ENCODE measurements at regions not wholly inside any gene's neighbourhood (a gene's known extent, or its start where the extent isn't known, plus 50 kb on each side); places are given as distances from the start of the nearest gene placed in this dataset.

DNA sequence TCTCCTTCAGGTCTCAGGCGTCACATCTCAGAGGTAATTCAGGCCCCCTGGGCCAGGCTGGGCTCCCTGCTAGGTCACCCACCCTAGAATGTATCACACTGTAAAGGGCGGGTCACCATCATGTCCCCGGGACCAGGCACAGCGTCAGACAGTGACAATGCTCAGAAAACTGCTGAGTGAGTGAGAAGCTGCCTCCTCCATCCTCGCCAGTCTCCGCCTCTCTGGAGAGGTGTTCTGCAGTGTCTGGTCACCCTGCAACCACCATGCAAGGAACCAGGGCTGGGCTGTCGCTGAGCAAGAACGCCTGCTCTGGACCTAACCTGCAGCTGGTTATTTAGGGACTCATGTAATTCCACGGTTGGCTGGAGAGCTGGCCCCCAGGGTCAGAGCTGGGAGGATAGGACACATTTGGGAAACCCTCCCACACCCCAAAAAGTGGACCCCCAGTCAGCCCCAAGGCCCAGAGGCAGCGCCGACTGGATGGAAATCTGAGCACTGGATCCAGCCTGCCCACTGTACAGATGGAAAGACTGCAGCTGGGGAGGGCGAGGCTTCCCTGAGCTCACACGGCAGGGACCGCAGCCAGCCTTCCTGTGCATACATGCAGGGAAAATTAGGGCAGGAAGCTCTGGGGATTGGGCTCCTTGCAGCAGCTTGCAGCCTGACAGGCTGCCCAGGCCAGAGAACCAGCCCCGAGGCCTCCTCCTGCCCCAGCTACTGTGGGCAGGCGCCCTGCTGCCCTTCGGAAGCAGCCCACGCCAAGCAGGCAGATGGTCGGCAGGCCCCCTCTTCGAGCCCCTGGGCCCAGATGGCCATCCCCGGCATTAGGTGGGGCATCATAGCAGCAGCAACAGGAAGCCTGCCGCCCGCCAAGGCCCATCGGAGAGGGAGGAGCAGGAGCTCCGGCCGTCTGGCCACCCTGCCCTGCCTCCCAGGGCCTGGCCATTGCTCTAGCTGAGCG, 105.4 kb upstream of the ZMIZ1 start:
- H3K27ac ChIP-seq (ENCODE audit: low read length) = no peak overlapping the region
- no peak overlapping the region for H3K4me3 ChIP-seq (ENCODE audit: low read length)
- H3K27me3 ChIP-seq (ENCODE audit: control insufficient read depth, insufficient read depth, low read length) = no peaks in the 10 kb centered on the region
- H3K4me1 ChIP-seq (ENCODE audit: control insufficient read depth, insufficient read depth, low read length) = peaks cover 17% of the 10 kb centered on the region
- H3K9me3 ChIP-seq (ENCODE audit: control insufficient read depth, low read depth, low read length) = no peaks in the 10 kb centered on the region
- no peaks in the 10 kb centered on the region for H3K36me3 ChIP-seq (ENCODE audit: control insufficient read depth, insufficient read depth, low read length)
- WGBS (ENCODE audit: insufficient coverage, low lambda C conversion rate) = no CpG with 5 or more reads among the region's 27 CpGs
- no peak for DNase-seq

DNA sequence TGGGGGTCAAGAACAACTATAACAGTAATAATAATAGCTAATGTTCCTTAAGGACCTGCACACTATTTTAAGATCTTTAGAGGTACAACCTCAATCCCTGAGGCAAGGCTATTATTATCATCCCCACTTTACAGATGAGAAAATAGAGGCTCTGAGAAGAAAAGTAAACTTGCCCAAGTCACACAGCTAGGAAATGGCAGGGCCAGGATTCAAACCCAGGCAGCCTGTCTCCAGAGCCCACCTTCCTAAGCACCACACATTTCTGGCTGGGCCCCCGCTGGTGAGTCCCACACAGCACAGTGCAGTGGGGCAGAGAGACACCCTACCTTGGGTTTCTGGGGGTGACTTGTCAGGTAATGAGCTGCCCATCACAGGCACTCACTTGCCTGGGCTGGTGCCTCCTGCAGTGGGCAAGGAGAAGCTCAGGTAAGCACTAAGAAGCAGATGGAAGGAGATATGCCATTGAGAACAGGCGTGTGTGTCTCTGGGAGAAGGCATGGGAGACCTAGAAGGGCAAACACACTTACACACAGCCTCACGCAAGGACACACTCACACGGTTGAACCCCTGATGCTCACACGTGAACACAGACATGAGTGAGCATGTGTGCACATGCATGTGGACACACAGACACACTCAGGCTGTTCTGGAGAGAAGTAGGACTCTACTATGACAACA, 104.4 kb upstream of the ZMIZ1 start:
- DNase-seq = no peak
- Histone ChIP-seq H3K27me3 (ENCODE audit: control insufficient read depth, insufficient read depth, low read length) (no peaks in the 10 kb centered on the region), H3K9me3 (ENCODE audit: control insufficient read depth, low read depth, low read length) (no peaks in the 10 kb centered on the region), H3K4me3 (ENCODE audit: low read length) (no peak overlapping the region), H3K27ac (ENCODE audit: low read length) (no peak overlapping the region), H3K4me1 (ENCODE audit: control insufficient read depth, insufficient read depth, low read length) (peaks cover 17% of the 10 kb centered on the region), H3K36me3 (ENCODE audit: control insufficient read depth, insufficient read depth, low read length) (no peaks in the 10 kb centered on the region)
- no CpG with 5 or more reads among the region's 5 CpGs for WGBS (ENCODE audit: insufficient coverage, low lambda C conversion rate)

DNA sequence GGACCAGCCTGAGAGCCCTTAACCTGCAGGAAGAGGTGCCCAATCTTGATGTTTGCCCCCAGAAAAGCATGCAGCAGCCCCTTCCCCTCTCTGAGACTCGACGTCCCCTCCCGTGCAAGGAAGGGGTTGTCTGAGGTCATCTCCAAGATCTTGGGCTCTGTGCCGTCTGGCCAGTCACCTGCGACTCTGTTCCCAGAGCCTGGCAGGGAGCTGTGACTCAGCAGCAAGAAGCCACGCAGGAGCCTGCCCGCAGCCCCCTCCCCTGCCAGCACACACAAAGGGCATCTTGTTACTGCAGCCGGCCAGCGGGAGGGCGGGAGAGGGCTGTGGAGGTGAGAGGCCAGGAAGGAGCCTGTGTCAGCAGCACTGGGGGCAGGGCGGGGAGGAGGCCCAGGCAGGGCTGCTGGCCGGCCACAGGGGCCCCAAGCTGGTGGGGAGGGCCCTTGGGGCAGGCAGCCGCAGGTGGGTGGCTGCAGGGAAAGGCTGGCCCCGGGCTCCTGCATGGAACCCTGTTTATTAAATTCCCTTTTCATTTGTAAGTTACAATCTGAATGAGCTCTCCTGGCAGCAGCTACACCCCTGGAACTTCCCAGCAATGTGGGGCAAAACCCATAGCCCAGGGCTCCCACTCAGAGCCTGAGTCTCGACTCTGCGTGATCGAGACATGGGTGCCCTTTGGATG, 103.7 kb upstream of the ZMIZ1 start:
- peak; percentile 63 to 69 for DNase-seq
- H3K27me3 ChIP-seq (ENCODE audit: control insufficient read depth, insufficient read depth, low read length) = no peaks in the 10 kb centered on the region
- no peaks in the 10 kb centered on the region for H3K36me3 ChIP-seq (ENCODE audit: control insufficient read depth, insufficient read depth, low read length)
- H3K9me3 ChIP-seq (ENCODE audit: control insufficient read depth, low read depth, low read length) = no peaks in the 10 kb centered on the region
- H3K4me3 ChIP-seq (ENCODE audit: low read length) = no peak overlapping the region
- peaks cover 17% of the 10 kb centered on the region for H3K4me1 ChIP-seq (ENCODE audit: control insufficient read depth, insufficient read depth, low read length)
- WGBS (ENCODE audit: insufficient coverage, low lambda C conversion rate) = no CpG with 5 or more reads among the region's 17 CpGs
- no peak overlapping the region for H3K27ac ChIP-seq (ENCODE audit: low read length)

DNA sequence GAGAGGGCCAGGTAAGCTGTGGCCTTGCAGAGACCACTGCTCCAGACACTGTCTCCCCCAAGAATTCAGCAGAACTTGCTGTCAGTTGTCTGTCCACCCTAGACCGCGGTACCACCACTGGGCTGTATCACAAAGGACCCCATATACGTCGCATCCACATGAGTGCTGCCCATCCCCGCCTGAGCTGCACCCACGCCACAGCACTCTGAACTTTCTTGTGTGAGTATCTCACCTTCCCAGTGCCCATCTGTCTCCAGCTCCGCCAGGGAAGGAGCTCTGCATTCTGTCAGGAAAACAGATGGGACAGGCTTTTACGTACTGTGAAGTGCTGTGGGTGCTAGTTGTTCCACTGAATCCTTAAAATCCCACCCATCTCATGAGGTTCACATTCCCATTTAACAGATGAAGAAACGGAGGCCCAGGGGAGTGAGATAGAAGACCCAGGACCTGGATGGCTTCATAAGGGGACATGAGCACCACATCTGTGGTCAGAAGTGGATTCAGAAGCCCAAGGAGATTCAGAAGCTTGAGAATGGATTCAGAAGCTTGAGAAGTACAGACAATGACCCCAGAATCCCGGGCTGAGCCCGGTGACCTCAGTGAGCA, 102.5 kb upstream of the ZMIZ1 start:
- no peak overlapping the region for H3K4me3 ChIP-seq (ENCODE audit: low read length)
- no peaks in the 10 kb centered on the region for H3K9me3 ChIP-seq (ENCODE audit: control insufficient read depth, low read depth, low read length)
- no peak for DNase-seq
- no peaks in the 10 kb centered on the region for H3K36me3 ChIP-seq (ENCODE audit: control insufficient read depth, insufficient read depth, low read length)
- no peaks in the 10 kb centered on the region for H3K27me3 ChIP-seq (ENCODE audit: control insufficient read depth, insufficient read depth, low read length)
- WGBS (ENCODE audit: insufficient coverage, low lambda C conversion rate) = no CpG with 5 or more reads among the region's 11 CpGs
- H3K4me1 ChIP-seq (ENCODE audit: control insufficient read depth, insufficient read depth, low read length) = peaks cover 13% of the 10 kb centered on the region
- no peak overlapping the region for H3K27ac ChIP-seq (ENCODE audit: low read length)

DNA sequence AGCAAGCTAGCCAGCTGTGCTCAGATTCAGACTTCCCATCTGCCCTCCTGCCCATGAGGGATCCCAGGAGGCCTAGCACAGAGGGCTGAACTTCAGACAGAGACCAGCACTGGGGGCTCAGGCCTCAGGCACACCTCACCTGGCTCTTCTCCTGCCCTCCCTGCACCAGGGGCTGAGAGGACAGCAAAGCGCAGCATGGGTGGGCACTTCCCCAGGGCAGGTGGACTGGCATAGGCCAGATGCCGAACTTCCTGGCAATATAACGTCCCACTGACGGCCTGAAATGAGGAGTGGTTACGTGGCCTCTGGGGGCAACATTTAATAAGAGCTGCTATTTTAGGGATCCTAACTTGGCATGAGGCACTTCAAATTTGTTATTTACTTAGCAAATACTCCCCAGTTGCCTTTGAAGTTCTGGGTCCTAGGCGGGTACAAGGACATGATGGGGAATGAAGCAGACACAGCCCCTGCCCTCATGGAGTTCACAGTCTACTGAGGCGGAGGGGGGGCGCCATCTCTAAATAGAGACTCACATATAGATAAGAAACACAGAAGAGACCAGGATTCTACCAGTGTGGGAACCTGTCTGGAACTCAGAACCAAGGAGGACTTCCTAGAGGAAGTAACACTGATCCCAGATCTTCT, 101.8 kb upstream of the ZMIZ1 start:
- H3K9me3 ChIP-seq (ENCODE audit: control insufficient read depth, low read depth, low read length) = no peaks in the 10 kb centered on the region
- peaks cover 13% of the 10 kb centered on the region for H3K4me1 ChIP-seq (ENCODE audit: control insufficient read depth, insufficient read depth, low read length)
- H3K36me3 ChIP-seq (ENCODE audit: control insufficient read depth, insufficient read depth, low read length) = no peaks in the 10 kb centered on the region
- H3K27me3 ChIP-seq (ENCODE audit: control insufficient read depth, insufficient read depth, low read length) = no peaks in the 10 kb centered on the region
- no peak overlapping the region for H3K4me3 ChIP-seq (ENCODE audit: low read length)
- no peak overlapping the region for H3K27ac ChIP-seq (ENCODE audit: low read length)
- 100% methylated on average over 1 of the region's 8 CpGs for WGBS (ENCODE audit: insufficient coverage, low lambda C conversion rate)
- DNase-seq = no peak

DNA sequence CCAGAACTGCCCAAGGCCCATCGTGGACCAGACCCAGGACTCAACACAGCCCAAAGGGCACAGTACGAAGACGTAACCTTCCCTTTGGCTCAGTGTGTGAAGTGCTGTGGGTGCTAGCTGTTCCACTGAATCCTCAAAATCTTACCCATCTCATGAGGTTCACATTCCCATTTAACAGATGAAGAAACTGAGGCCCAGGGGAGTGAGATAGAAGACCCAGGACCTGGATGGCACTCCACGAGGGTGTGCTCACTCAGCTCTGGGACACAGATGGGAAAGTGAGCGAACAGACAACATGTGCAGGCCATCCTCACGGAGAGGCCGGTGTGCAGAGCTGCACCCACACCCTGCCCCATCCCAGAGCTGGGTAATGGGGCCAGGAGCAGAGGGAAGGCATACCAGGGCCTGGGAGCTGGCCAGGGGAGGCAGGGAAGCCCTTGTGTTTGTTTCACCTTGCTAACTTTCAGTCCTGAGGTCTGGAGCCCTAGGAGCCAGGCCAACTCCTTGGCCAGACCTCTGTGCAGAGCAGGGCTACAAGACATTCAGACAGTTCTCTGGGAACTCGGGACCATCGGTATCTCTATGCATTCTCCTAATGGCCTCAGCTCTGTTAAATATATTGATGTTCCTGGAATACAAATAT, 100.3 kb upstream of the ZMIZ1 start:
- no peaks in the 10 kb centered on the region for H3K9me3 ChIP-seq (ENCODE audit: control insufficient read depth, low read depth, low read length)
- no peak overlapping the region for H3K4me3 ChIP-seq (ENCODE audit: low read length)
- no peaks in the 10 kb centered on the region for H3K27me3 ChIP-seq (ENCODE audit: control insufficient read depth, insufficient read depth, low read length)
- WGBS (ENCODE audit: insufficient coverage, low lambda C conversion rate) = 100% methylated on average over 1 of the region's 9 CpGs
- peaks cover 26% of the 10 kb centered on the region for H3K4me1 ChIP-seq (ENCODE audit: control insufficient read depth, insufficient read depth, low read length)
- no peaks in the 10 kb centered on the region for H3K36me3 ChIP-seq (ENCODE audit: control insufficient read depth, insufficient read depth, low read length)
- no peak overlapping the region for H3K27ac ChIP-seq (ENCODE audit: low read length)
- DNase-seq = no peak

DNA sequence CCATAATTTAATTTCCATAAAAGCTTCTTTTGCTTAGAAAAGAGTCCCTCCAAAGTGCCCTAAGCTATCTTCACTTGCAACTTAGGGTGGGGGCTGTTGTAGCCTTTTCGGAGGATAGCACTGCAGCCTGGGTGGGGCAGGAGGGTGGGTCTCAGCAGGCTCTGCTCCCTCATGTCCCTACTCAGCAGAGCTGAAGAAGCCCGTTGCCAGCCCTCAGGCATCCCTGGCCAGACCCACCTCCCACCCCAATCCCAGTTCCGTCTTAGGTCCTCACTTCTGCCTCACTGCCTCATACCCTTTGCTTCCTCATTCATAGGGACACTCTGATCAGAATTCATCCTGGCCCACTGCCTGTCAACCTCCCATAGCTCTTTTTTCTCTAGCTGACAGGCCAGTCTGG, 99.8 kb upstream of the ZMIZ1 start:
- peaks cover 26% of the 10 kb centered on the region for H3K4me1 ChIP-seq (ENCODE audit: control insufficient read depth, insufficient read depth, low read length)
- H3K4me3 ChIP-seq (ENCODE audit: low read length) = no peak overlapping the region
- WGBS (ENCODE audit: insufficient coverage, low lambda C conversion rate) = no CpG with 5 or more reads among the region's 3 CpGs

DNA sequence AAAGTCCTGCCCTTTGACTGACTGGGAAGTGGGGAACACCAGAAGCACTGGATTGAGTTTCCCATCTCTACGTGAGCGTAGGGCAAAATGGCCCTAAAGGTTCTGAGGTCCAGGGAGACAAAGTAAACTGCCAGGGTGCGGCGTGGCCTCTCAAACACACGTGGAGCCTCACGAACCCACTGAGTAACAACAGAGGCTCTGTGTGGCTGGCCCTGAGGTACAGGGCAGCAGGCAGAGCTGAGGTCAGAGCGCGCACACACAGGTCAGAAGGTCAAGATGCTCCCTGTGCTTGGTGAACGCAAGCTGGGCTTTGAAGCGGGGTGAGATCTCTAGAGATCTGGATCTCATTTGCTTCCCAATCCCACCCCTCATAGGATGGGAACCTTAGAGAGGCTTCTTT, 99.0 kb upstream of the ZMIZ1 start:
- no peak for DNase-seq
- no peak overlapping the region for H3K4me3 ChIP-seq (ENCODE audit: low read length)
- no peak overlapping the region for H3K27ac ChIP-seq (ENCODE audit: low read length)
- WGBS (ENCODE audit: insufficient coverage, low lambda C conversion rate) = 80% methylated on average over 1 of the region's 10 CpGs
- H3K4me1 ChIP-seq (ENCODE audit: control insufficient read depth, insufficient read depth, low read length) = peaks cover 31% of the 10 kb centered on the region
- H3K9me3 ChIP-seq (ENCODE audit: control insufficient read depth, low read depth, low read length) = no peaks in the 10 kb centered on the region
- no peaks in the 10 kb centered on the region for H3K36me3 ChIP-seq (ENCODE audit: control insufficient read depth, insufficient read depth, low read length)
- no peaks in the 10 kb centered on the region for H3K27me3 ChIP-seq (ENCODE audit: control insufficient read depth, insufficient read depth, low read length)

More for the DNA sequence above, 99.8 kb upstream of the ZMIZ1 start:
- no peaks in the 10 kb centered on the region for H3K9me3 ChIP-seq (ENCODE audit: control insufficient read depth, low read depth, low read length)
- DNase-seq = no peak
- no peaks in the 10 kb centered on the region for H3K36me3 ChIP-seq (ENCODE audit: control insufficient read depth, insufficient read depth, low read length)
- H3K27ac ChIP-seq (ENCODE audit: low read length) = no peak overlapping the region
- H3K27me3 ChIP-seq (ENCODE audit: control insufficient read depth, insufficient read depth, low read length) = no peaks in the 10 kb centered on the region

DNA sequence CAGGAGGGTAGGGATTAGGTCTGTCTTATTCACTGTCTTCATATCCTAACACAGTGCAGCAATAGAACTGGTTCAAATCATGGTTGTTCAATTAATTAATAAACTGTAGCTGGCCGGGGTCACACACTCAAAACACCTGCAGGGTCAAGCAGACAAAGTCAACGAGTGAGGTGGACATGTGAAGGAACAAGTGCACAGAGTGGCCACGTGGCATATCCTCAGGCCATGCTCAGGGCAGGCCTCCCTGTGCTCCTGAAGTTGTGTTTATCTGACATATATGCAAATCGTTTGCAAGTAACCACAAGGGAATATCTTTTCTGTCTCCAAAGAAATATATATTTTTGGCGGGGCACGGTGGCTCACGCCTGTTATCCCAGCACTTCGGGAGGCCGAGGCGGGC, 98.5 kb upstream of the ZMIZ1 start:
- H3K27me3 ChIP-seq (ENCODE audit: control insufficient read depth, insufficient read depth, low read length) = no peaks in the 10 kb centered on the region
- H3K27ac ChIP-seq (ENCODE audit: low read length) = no peak overlapping the region
- DNase-seq = no peak
- peaks cover 29% of the 10 kb centered on the region for H3K4me1 ChIP-seq (ENCODE audit: control insufficient read depth, insufficient read depth, low read length)
- H3K36me3 ChIP-seq (ENCODE audit: control insufficient read depth, insufficient read depth, low read length) = no peaks in the 10 kb centered on the region
- H3K4me3 ChIP-seq (ENCODE audit: low read length) = no peak overlapping the region
- WGBS (ENCODE audit: insufficient coverage, low lambda C conversion rate) = no CpG with 5 or more reads among the region's 10 CpGs
- no peaks in the 10 kb centered on the region for H3K9me3 ChIP-seq (ENCODE audit: control insufficient read depth, low read depth, low read length)
